ENCODE measurements at regions not wholly inside any gene's neighbourhood (a gene's known extent, or its start where the extent isn't known, plus 50 kb on each side); places are given as distances from the start of the nearest gene placed in this dataset.
"Not testable (repeated sequence)": the region's sequence is repeated elsewhere in the genome, so short reads cannot be mapped to it uniquely, and the experiment has no call there.

DNA sequence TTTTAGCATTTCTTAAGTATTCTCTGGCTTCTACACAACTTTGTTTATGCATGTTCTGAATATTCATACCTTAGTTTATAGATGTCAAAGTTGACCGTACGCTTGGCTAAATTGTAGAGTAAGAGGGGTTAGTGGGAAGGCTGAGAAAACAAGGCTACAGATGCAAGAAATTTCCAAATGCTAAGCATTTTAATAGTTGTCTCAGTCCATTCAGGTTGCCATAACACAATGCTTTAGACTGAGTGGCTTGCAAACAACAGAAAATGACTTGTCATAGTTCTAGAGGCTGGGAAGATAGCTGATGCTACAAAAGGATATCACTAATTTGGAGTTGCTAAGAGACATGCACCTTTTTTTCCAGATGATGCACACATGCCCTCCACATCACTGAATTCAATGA lies 53.0 kb upstream of the C1QTNF3 start:
- DNase-seq (ENCODE audit: low spot score); ATAC-seq (ENCODE audit: low FRiP score): not testable (repeated sequence)

DNA sequence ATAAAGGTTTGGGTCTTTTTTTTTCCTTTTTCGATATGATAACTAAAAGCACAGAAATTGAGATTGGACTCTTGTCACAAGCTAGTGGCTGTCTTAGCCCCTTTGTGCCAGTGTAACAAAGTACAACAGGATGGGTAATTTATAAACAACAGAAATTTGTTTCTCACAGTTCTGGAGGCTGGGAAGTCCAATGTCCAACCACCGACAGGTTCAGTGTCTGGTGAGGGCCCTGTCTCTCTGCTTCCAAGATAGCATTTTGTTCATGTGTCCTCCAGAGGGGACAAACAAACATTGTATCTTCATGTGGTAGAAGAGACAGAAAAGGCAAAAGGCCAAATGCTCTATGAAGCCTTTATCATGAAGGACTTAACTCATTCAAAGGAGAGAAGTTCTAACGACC lies 56.9 kb upstream of the C1QTNF3 start:
- DNase-seq (ENCODE audit: low spot score); ATAC-seq (ENCODE audit: low FRiP score): not testable (repeated sequence)

GRCh38 chr5:34101567-34101966 lies 58.6 kb upstream of the C1QTNF3 start:
- DNase-seq (ENCODE audit: low spot score); ATAC-seq (ENCODE audit: low FRiP score): not testable (repeated sequence)

GRCh38 chr5:34108897-34109296 lies 65.9 kb upstream of the C1QTNF3 start:
- not testable (repeated sequence) for DNase-seq (ENCODE audit: low spot score); ATAC-seq (ENCODE audit: low FRiP score)

DNA sequence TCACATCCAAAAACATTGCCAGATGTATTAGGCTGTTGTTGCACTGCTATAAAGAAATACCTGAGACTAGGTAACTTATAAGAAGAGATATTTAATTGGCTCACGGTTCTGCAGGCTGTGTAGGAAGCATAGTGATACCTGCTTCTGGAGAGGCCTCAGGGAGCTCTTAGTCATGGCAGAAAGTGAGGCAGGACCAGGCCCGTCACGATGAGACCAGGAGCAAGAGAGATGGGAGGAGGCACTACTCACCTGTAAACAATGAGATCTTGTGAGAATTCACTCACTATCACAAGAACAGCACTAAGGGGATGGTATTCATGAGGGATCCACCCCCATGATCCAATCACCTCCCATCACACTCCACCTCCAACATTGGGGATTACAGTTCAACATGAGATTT lies 81.3 kb upstream of the C1QTNF3 start:
- not testable (repeated sequence) for DNase-seq (ENCODE audit: low spot score); ATAC-seq (ENCODE audit: low FRiP score)

GRCh38 chr5:34125354-34125753 lies 82.3 kb upstream of the C1QTNF3 start:
- DNase-seq (ENCODE audit: low spot score); ATAC-seq (ENCODE audit: low FRiP score): not testable (repeated sequence)

DNA sequence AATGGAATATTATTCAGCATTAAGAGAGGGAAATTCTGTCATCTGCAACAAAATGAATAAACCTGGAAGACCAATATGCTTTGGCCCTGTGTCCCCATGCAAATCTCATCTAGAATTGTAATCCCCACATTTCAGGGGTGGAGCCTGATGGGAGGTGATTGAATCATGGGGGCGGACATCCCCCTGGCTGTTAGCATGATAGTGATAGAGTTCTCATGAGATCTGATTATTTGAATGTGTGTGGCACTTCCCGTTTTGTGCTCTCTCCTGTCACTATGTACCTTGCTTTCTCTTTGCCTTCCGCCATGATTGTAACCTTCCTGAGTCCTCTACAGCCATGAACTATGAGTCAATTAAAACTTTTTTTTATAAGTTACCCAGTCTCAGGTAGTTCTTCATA lies 83.7 kb upstream of the C1QTNF3 start:
- not testable (repeated sequence) for DNase-seq (ENCODE audit: low spot score); ATAC-seq (ENCODE audit: low FRiP score)

- DNase-seq (ENCODE audit: low spot score); ATAC-seq (ENCODE audit: low FRiP score): not testable (repeated sequence)
Measured at GRCh38 chr5:34127818-34128217, 84.8 kb upstream of the C1QTNF3 start.

DNA sequence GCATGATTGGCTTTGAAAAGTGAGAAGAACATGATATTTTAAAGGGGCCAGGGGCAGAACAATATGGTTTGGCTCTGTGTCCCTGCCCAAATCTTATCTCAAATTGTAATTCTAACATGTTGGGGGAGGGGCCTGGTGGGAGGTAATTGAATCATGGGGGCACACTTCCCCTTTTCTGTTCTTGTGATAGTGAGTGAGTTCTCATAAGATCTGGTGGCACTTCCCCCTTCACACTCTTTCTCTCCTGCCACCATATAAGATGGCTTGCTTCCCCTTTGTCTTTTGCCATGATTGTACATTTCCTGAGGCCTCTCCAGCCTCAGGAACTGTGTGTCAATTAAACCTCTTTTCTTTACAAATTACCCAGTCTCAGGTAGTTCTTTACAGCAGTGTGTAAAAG lies 85.9 kb upstream of the C1QTNF3 start:
- not testable (repeated sequence) for DNase-seq (ENCODE audit: low spot score); ATAC-seq (ENCODE audit: low FRiP score)

DNA sequence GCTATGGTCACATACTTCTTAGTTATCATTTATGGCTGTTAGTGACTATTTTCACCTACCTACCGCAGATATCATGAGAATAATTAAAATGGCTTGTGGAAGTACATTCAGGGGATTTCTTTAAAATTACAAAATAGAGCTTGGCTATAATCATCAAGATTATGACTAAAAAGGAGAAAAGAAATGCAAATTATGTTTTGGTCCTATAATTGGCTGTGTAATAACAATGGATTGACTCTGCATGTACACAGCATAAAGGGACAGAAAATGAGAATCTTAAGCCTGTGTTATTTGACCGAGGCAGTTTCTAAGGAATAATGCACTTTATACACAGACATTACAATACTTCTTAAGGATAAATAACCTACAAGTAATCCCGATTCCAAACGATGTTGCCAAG lies 112.0 kb upstream of the C1QTNF3 start:
- not testable (repeated sequence) for ATAC-seq (ENCODE audit: low FRiP score); DNase-seq (ENCODE audit: low spot score)

GRCh38 chr5:34156703-34157414 lies 113.8 kb upstream of the C1QTNF3 start:
- not testable (repeated sequence) for ATAC-seq (ENCODE audit: low FRiP score); DNase-seq (ENCODE audit: low spot score)

DNA sequence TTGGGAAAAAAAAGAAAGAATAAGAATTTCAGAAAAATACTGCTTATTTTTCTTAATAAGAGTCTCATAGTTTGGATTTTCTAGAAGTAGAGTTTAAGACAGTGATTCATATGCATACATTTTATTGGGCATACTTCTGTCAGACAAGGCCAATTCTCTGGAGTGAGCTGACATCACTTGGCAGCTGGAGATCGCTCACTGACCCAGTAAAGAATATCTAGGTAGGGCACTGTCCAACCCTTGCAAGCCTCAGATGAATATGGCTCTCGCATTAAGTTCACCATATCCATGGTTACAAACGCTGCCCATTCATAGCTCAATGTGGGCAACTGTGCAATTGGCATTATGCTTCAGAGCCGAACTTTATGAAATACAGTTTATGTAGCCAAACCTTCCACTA lies 117.9 kb upstream of the C1QTNF3 start:
- ATAC-seq (ENCODE audit: low FRiP score); DNase-seq (ENCODE audit: low spot score): not testable (repeated sequence)

GRCh38 chr5:34171398-34171797 lies 128.4 kb upstream of the C1QTNF3 start:
- not testable (repeated sequence) for ATAC-seq (ENCODE audit: low FRiP score); DNase-seq (ENCODE audit: low spot score)

GRCh38 chr5:34179453-34180190 lies 136.6 kb upstream of the C1QTNF3 start:
- DNase-seq (ENCODE audit: low spot score); ATAC-seq (ENCODE audit: low FRiP score): not testable (repeated sequence)

GRCh38 chr5:34180225-34180624 lies 137.2 kb upstream of the C1QTNF3 start:
- DNase-seq (ENCODE audit: low spot score); ATAC-seq (ENCODE audit: low FRiP score): not testable (repeated sequence)

GRCh38 chr5:34180940-34181614 lies 138.1 kb upstream of the C1QTNF3 start:
- DNase-seq (ENCODE audit: low spot score); ATAC-seq (ENCODE audit: low FRiP score): not testable (repeated sequence)

DNA sequence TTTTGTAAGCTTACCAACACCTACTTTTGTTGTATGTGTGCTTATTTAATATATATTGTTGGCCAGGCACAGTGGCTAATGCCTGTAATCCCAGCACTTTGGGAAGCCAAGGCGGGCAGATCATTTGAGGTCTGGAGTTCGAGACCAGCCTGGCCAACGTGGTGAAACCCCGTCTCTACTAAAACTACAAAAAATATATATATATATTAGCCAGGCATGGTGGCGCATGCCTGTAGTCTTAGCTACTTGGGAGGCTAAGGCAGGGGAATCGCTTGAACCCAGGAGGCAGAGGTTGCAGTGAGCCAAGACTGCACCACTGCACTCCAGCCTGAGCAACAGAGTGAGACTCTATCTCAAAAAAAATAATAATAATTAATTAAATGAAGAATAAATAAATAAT lies 142.0 kb upstream of the C1QTNF3 start:
- ATAC-seq (ENCODE audit: low FRiP score); DNase-seq (ENCODE audit: low spot score): not testable (repeated sequence)

GRCh38 chr5:34185572-34185971 lies 142.6 kb upstream of the C1QTNF3 start:
- not testable (repeated sequence) for ATAC-seq (ENCODE audit: low FRiP score); DNase-seq (ENCODE audit: low spot score)

DNA sequence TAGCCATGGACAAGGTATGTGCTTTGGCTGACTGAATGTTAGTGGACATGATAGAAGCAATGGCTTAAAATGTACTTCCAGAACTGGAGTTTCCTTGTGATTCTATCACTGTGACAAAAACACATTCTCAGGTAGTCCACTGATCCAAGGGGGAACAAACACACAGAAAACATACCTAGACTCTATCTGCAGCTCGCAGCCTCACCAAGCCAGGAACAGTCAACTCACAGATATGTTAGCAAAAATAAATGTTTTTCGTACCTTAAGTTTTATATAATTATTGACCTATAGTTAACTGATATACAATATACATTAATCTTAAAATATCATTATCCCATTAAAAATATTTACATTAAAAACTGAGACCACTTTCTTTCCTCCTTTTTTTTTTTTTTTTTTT lies 143.1 kb upstream of the C1QTNF3 start:
- not testable (repeated sequence) for ATAC-seq (ENCODE audit: low FRiP score); DNase-seq (ENCODE audit: low spot score)

GRCh38 chr5:34186865-34187264 lies 143.9 kb upstream of the C1QTNF3 start:
- DNase-seq (ENCODE audit: low spot score); ATAC-seq (ENCODE audit: low FRiP score): not testable (repeated sequence)
